HG03439 (cell line): ENCODE measurements at regions not wholly inside any gene's neighbourhood (a gene's known extent, or its start where the extent isn't known, plus 50 kb on each side); places are given as distances from the start of the nearest gene placed in this dataset.

Experiments used
- ATAC-seq: cut with Tn5 transposase; IDR thresholded peaks from one replicate; pipeline ENCODE4 v1.9.1; 2021; ENCODE audit warnings: mild to moderate bottlenecking, moderate library complexity; ENCODE audit not compliant: unreplicated experiment

DNA sequence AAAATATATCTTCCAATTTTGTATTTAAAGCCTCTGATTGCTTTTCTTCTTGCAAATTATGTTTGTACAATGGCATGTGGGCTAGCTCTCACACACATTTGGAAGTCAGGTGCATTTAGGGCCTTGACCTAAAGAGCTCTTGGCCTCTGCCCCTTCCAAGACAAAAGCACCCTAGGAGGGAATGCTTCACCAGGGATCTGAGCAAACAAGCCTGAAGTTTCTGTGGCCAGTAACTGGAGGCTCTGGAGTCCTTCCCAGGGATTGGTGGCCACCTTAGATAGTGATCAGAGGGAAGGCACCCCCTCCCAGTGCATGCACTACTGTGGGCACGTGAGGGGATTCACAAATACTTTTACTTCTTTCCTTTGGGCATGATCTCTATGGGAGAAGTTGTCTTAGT, 60.3 kb upstream of the DIPK2B start:
- ATAC-seq: no peak

DNA sequence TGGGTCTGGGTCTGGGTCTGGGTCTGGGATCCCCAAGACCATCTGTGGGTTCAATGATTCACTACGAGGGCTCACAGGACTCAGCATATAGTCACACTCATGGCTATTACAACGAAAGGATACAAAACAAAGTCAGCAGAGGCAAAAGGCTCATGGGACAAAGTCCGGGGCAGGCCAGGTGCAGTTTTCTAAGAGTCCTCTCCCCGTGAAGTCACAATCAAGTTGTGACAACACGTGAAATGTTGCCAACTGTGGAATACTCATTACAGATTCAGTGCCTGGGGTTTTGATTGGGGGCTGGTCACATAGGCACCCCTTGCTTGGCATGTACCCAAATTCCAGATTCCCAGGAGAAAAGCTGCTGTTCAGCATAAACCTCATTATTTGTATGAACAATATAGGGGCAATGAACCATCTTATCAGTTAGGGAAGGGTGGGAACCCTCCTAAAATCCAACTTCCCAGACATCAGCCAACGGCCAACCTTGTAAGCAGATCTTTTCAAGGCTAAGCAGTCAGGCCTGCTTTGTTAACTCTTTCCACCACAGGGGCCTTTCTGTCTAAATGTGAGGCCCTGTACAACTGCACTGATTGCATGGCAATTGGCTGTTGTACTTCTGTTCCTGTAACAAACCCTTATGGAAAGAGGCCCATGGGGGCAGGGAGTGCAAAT, 58.2 kb upstream of the DIPK2B start:
- ATAC-seq: no peak
